H1 (cell line): ENCODE measurements at regions not wholly inside any gene's neighbourhood (a gene's known extent, or its start where the extent isn't known, plus 50 kb on each side); places are given as distances from the start of the nearest gene placed in this dataset.

Experiments used
- BCL11A ChIP-seq, 2 experiments: IDR thresholded peaks; one replicate each; pipeline ENCODE4 v1.6.1; 2011; ENCODE audit warnings: low read depth in 2 of 2, low read length in 2 of 2, mild to moderate bottlenecking in 2 of 2
- EZH2 ChIP-seq: fragments of 200-600 bp; sonication (generic); IDR thresholded peaks from 2 replicates; pipeline ENCODE4 v1.7.1; 2012; ENCODE audit warnings: low read depth, mild to moderate bottlenecking, moderate library complexity, low read length, inconsistent platforms; ENCODE audit not compliant: severe bottlenecking
- HDAC2 ChIP-seq, 2 experiments: fragments of 300-600 bp in 1 of 2; sonication (generic) in 1 of 2; IDR thresholded peaks; 2 replicates each; pipeline ENCODE4 v1.6.1; 2011 to 2012; ENCODE audit warnings: low read depth in 2 of 2, low read length in 2 of 2, mild to moderate bottlenecking in 2 of 2, moderate library complexity in 2 of 2, borderline replicate concordance in 1 of 2, inconsistent platforms in 1 of 2
- POLR2A ChIP-seq, 2 experiments: IDR thresholded peaks; 1 replicate in 1 of 2; 2 replicates in 1 of 2; pipeline ENCODE4 v1.6.1; 2011; ENCODE audit warnings: low read depth in 2 of 2, low read length in 2 of 2, mild to moderate bottlenecking in 2 of 2; ENCODE audit errors: control extremely low read depth in 1 of 2
- POLR2AphosphoS5 ChIP-seq: IDR thresholded peaks from 2 replicates; pipeline ENCODE4 v1.6.1; 2011; ENCODE audit warnings: low read depth, low read length

- no peak for TF ChIP-seq BCL11A (IDR thresholded peaks at IDR 0.05; ENCODE audit: low read depth in 2 of 2, low read length in 2 of 2)
- TF ChIP-seq HDAC2 (IDR thresholded peaks at IDR 0.05; ENCODE audit: borderline replicate concordance in 1 of 2, low read depth in 2 of 2, low read length in 2 of 2) = no peak
- no peak for TF ChIP-seq EZH2
- no peak for TF ChIP-seq POLR2AphosphoS5
- no peak for TF ChIP-seq POLR2A (IDR thresholded peaks at IDR 0.05; ENCODE audit: control extremely low read depth in 1 of 2, low read depth in 2 of 2, low read length in 2 of 2)
These were observed 56.0 kb downstream of the TEX44 start for GRCh38 chr2:231648579-231649174.
